SK-N-DZ (cell line): ENCODE measurements at regions not wholly inside any gene's neighbourhood (a gene's known extent, or its start where the extent isn't known, plus 50 kb on each side); places are given as distances from the start of the nearest gene placed in this dataset.

Experiments
- DNase-seq: peaks from one replicate; pipeline ENCODE4 v3.0.0-alpha.2; 2015; ENCODE audit warnings: low spot score

DNA sequence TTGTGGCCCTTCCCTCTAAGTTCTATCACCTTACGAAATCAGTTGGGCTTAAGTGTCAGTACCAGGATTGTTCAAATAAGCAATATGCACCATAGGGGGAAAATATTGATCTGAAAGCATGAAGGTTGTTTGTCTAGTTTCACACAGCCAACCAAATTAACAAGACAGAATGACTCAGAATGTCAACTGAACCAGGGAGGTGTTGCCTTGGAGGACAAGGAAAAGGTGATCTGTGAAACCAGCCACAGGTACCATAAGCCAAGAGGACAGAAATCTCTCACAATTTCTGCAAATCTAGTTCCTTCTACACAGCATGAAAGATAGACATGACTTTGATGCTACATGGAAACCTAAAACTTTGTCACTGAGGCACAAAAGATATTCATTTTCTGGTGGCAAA, 297.9 kb downstream of the BCL11B start:
- DNase-seq = no peak

DNA sequence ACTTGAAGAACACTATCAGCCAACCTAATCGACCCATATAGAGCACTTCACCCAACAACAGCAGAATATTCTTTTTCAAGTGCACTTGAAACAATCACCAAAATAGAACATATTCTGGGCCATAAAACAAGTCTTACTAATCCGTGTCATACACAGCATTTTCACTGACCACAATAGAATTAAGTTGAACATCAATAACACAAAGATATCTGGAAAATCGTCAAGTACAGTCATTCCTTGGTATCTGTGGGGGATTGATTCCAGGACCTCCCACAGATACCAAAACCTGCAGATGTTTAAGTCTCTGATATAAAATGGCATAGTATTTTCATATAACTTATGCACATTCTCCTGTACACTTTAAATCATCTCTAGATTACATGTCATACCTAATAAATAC, 295.7 kb downstream of the BCL11B start:
- no peak for DNase-seq

DNA sequence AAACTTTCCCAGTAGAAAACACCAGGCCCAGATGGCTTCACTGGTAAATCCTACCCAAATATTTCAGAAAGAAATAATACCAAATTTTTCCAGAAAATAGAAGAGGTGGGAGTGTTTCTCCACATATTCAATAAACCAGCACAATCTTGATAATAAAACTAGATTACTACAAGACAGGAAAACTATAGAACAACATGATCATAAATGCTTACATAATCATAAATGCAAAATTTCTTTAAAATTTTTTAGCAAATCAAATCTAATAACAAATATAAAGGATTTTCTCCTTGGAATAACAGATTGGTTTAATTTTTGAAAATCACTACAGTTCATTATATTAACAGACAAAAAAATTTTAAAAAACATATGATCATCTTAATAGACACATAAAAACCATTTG, 294.5 kb downstream of the BCL11B start:
- DNase-seq = no peak

DNA sequence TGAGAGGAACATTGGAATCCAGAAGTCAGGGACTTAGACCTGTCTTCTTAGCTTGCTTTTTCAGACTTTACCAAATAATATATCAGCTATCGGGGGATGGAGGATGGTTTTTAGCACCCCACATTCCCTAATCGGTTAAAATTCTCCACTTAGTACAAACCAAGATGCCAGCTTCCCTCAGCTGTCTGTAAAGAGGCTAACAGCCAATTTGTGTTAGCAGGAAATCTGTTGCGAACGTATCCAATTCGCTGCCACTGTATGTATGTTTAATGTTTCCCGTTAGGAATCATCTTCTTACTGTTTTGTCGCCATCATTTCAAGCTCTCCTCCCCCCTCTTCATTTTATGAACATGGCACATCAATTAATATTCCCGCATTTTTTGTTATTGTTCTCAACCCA, 289.0 kb downstream of the BCL11B start:
- no peak for DNase-seq

DNA sequence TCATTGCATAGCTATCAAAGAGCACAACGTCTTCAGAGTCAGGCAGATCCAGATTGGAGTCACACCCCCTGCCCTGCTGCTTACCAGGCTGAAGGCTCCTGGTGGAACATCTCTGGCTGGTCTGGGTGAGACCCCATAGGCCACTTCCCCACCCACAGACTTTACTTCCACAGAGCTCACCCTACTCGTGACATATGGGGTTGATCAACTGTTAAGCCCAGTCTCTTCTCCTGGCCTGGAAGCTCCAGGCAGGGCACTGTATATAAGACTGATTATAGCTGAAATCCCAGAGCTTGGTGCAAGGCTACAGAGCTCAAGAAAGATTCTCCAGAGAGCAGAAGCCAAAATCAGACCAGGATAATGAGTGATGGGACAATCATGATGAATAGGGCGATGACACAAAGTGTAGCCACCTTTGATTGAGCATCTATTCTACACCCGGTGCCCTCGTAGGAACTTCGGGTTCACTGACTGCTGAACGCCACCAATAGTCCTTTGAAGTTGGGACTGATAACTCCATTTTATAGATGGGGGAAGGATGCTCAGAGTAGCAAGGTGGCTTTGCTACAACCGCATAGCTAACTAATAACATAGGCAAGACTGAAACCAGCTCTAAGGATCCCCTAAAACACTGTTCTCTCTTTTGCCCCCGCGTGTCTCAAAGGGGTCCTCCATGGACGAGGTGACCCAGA, 287.8 kb downstream of the BCL11B start:
- no peak for DNase-seq

DNA sequence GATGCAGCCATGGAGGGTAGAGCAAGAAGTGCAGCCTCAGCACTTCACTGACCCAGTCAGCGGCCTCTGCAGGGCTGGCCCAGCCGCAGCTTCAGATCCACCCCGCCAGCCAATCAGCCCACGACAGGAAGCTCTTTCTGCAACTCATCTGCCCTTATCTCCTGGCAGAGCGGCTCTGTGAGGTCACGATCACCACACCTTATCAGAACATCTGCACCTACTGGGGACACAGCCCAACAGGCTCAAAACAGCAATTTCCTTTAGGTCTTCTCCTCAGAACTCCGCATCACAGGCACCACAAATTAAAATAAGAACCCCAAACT, 287.3 kb downstream of the BCL11B start:
- DNase-seq = no peak

DNA sequence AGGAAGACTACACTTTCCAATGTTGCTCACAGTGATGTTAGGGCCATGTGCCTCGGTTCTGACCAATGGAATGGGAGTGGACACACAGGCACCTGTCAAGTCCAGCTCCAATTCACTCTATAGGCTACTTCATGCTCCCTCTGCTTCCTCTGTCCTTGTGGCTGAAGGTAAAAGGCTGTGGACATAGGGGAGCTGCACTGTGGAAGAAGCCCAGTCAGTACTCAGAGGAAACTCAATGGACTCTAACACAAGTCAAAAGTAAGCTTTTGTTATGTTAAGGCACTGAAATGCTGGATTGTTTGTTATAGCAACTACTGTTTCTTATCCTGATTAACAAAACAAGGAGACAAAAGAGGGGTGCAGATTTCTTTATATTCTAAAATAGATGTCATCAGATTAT, 278.2 kb downstream of the BCL11B start:
- DNase-seq = no peak

DNA sequence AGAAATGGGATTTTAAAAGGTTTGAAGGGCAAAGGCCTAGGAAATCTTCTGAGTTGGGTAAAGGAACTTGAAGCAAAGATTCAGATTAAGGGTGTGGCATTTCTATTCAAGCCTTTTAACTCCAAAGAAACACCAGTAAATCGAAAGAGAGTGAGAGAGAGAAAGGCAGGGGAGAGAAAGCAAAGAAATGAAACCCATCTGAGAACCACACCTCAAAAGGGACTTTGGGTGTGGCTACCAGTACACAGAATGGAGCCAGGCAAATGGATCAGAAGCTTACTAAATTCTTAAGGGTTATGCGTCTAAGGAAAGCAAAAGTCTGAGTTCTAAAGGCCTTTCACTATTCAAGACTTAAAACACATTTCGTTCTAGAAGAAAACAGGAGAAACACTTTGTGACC, 277.4 kb downstream of the BCL11B start:
- no peak for DNase-seq

DNA sequence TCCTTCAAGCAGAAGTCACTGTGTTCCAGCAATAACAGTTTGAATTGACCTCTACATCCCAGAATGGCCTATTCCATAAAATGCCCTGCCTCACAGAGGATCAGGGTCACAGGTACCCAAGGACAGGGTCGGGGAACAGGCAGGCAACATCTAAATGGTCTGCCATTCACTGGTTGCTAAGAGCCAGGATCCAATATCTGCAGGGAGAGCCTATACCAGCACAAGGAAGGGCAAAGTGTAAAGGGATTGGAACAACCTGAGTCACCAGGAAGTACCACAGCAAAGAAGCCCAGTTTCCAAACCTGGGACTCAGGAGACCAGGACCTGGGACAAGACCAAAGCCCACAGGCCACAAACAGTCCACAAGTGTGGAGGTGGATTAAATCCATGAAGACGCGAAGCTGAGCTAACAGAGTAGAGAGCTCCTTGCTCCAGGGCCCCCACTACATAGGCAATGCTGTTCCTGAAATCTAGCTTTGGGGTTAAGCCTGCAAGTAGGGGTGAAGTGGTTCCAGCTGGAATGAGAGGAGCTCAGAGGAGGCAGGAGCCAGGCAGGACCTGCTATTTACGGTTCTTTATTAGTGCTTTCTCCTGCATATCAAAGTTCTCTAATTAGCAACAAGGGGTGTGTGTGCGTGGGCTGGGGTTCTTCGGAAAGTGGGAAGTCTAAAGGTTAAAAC, 274.3 kb downstream of the BCL11B start:
- DNase-seq = no peak

DNA sequence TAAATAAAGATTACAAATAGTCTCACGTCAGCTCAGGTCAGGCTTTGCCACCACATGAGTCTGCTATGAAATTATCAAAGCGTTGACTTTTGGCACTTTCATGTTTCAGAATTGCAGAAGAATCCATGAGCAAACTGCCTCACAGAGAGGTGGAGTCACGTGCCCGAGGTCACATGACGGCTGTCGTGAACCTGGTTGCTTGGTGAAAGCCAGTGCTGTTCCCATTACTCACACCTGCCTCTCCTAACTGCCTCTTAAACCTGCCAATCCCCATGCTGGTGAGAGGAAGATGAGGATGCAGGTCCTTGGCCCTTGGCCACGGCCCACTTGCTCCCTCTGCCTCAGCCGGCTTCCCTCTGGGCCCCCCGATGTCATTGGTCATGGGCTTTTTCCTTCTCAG, 272.7 kb downstream of the BCL11B start:
- no peak for DNase-seq

DNA sequence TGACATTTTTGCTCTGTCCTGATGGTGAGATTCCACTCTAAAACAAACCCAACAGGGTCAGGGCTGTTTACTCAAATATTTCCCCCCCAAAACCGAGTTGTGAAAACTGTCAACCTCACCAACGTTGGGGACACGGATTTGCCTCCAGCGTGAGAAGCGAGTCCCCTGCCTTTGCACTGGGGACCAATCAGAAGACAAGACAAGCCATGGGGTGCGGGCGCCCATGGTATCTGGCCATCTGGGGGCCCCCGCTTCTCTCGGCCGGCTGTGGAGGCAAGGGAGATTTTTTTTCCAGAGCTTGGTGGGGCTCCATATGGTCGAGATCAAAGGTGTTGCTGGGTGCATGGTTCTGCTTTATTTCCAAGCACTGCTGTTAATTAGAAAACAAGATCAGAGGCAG, 272.1 kb downstream of the BCL11B start:
- DNase-seq = no peak

DNA sequence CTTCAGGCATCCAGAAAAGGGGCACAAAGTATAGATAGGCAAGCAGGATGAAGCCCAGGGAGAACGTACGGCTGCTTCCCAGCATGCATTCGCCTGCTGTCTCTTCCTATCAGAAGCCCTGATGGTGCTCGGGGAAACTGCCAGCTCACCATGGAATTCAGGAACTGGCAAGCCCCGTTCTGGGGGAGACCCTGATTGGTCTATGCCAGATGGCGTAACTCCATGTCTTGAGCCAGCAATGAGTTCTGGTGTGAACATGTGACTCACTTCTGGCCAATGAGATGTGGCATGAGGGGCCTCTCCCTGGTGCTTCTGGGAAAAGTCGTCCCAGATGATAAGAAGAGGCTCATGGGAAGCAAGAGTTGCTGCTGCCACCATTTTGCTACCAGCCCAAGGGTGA, 270.8 kb downstream of the BCL11B start:
- DNase-seq = no peak

DNA sequence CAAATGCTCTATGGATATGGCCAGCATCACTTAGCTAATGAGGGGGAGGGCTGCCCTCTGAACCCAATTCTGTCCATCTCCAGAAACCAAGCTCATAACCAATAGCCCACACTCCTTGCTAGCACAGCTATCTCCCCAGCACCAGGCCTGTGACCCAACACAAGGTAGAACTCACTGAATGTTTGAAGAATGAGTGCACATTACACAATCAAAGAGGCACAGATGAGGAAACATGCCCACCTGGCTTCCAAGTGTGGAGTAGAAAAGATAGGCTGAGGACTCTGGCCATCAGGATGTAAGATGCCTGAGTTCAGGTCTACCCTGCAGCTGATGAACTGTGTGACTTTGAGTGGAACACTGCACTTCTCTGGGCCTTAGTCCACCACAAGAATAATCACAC, 268.4 kb downstream of the BCL11B start:
- DNase-seq = no peak

DNA sequence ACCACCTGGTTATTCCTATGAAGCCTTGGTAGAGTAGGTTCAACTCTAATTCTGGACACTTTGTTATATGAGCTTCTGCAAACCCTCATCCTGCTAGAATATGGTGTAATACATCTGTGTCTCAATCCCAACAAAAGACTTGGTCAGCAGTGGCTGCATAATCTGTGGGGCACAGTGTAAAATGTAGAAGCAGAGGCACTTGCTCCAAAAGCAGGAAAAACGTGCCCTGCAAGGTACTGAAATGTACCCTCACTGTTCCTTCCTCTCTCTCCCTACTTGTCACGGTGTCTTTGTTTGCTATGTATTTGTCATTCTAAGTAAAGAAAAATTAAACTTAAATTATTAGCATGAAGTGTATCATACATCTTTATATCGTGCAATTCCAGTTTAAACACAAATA, 267.9 kb downstream of the BCL11B start:
- no peak for DNase-seq

DNA sequence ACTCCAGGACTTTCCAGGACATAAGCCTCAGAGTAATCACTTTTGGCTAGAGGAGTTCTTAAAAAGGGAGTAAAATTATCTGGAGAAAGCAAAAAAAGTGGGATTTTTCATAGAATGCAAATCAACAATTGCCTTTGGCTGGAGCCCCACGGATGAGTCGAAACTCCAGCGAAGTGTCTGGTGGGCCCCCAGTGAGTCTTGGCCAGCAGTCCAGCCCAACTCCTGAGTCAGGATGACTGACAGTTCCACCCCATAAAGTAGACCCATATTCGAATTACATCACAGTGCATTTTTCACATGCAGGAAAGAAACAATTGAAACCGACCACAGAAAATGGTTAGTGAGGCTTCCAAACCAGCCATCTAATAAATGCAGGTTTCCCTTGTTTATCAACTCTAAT, 265.7 kb downstream of the BCL11B start:
- DNase-seq = no peak

DNA sequence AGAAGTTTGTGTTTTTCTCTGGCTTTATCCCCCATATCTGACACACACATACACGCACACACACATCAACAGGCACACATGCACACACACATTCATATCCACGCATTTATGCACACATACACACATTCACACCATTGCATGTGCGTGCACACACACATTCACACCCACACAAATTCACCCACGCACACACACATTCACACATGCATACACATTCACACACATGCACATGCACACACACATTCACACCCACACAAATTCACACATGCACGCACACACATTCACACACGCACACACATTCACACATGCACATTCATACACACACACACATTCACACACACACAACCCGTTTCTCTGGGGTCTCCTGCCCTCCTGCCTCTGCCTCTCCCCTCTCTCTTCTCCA, 264.2 kb downstream of the BCL11B start:
- no peak for DNase-seq

DNA sequence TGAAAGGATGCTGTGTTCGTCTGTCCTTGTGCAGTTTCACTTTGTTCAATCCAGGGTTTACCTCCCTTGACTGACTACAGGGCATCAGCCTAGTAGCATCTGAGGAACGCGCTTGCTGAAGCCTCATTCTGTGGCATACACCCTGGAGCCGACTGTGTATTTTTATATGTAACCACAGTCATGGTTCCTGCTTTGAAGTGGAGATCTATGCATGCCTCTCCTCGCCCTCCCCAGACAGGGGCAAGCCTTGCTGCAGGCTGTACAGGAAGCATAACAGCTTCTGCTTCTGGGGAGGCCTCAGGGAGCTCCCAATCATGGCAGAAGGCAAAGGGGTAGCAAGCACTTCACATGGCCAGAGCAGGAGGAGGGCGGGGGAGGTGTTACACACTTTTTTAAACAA, 262.1 kb downstream of the BCL11B start:
- DNase-seq = no peak

DNA sequence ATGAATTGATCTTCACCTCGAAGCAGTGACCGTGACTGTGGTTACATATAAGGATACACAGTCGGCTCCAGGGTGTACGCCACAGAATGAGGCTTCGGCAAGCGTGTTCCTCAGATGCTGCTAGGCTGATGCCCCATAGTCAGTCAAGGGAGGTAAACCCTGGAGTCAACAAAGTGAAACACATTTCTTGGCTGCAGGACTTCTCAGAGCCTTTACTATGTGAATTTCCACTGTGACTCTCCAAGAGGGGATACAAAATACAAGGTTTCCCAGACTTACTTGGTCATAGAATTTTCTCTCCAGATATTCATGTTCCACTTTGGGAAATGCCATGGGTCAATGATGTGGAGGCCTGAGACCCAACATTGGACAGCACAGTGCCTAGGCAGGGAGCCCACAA, 260.6 kb downstream of the BCL11B start:
- DNase-seq = no peak

DNA sequence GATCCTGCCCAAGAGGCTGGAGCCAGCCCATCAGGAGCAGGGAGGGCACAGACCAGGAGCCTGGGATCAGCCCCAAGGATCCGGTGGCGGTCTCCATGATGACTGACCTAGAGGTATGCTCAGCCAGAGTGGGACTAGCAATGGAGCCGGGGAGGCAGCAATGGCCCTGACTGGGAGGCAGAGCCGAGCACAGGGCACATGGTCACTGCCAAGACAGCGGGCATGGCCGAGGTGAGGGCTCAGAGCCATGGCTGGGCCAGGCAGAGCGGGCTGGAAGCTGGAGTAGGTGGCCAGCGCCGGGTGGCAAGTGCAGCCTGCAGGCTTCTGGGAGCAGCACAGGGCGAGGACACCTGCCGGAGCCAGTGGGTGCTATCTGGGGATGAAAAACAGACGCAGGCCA, 259.3 kb downstream of the BCL11B start:
- DNase-seq = no peak

DNA sequence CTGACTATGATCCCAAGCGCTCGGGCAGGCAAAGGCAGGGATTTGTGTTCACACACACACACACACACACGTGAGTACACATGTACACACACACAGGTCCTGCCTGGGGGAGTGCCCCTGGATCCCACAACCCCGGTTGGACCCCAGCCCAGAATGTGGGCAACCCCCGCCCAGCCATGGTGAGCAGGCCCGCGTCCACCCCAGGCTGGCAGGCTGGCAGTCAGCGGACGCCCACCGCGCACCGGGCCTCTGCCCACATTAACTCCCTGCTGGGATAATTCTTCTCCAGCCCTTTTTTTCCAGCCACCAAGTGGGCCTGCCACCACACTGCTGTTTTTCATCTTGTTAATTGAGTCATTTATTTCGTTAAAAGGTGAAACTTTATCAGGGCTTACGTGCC, 256.2 kb downstream of the BCL11B start:
- no peak for DNase-seq

DNA sequence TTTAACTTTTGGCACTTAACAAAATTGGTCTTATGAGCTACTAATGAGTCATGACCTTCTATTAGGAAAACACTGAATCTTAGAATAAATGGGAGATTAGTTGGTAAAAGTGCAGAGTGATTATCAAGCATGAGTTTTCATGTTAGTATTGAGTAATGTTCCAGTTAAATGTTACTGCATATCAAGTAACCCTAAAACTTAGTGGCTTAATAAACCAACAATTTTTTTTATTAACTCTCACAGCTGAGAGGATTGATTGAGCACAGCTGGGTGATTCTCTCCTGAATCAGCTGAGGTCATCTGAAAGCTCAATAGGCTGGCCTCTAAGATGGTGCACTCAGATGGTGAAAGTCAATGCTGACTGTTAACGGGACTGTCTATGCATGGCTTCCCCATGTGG, 248.6 kb downstream of the BCL11B start:
- DNase-seq = no peak

DNA sequence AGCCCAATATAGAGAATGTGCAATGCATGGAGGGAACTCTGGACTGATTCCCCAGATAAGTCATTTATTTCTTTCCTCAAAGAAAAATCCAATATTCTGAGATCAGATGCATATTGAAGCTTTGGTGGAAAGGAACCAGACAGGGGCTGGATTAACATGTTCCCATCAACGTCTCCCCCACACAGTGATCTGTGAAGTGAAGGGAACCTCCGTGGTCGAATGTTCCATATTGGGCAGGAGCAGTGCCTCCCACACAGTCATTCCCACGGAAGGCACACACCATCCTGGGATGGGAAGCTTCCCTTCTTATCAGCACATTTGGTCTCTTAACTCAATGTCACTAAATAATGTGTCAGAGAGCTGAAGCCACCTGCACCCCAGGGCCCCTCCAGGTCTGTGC, 247.1 kb downstream of the BCL11B start:
- DNase-seq = no peak

DNA sequence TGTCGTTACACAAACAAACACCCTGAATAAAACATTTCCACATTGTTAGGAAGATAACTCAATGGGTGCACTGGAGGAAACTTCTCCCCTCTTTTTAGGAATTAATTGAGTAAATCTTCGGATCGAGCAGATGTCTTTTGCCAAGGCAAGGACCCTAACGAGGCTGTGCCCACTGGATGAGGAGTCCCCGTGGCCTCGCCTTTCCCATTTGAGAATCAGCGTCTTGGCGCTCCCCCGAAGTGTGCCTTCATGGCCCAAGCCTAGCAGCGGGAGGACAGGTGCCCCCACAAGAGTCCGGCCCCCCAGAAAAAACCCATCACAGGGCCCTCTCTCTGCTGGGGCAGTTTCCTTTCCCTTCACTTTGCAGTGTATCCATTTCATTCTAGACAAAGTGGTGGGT, 246.6 kb downstream of the BCL11B start:
- no peak for DNase-seq

DNA sequence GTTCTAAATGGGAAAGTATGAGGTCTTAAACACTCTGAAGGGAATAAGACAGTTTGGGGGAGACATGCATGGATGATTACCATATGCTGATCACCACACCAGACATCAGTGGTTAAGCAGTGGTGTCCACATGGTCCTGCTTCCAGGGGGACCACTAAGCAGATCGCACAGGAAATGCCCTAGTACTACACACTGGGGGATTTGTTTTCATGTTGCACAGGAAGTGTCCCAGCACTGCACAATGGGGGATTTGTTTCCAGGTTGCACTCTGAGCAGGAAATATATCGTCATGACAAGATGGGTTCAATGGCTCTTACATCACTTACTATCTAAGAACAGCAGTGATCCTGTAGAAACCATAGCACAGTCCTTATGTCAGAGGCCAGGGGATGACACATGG, 245.5 kb downstream of the BCL11B start:
- DNase-seq = no peak
